Fibroblast of lung (primary cell): ENCODE measurements at regions not wholly inside any gene's neighbourhood (a gene's known extent, or its start where the extent isn't known, plus 50 kb on each side); places are given as distances from the start of the nearest gene placed in this dataset.

ENCODE experiments used
- DNase-seq, 2 donors: peaks; one replicate each; pipeline versions ENCODE4 v3.0.0 to v3.0.0-alpha.2; 2010; ENCODE audit warnings: low read depth in 2 of 2
- H2AFZ ChIP-seq: 2 replicates; pipeline ENCODE4 v1.5.1; 2012; ENCODE audit warnings: low read length, control low read depth, inconsistent platforms
- H3K27ac ChIP-seq: 2 replicates; pipeline ENCODE4 v1.5.1; 2011; ENCODE audit warnings: low read length, control low read depth; ENCODE audit not compliant: insufficient read depth
- H3K27me3 ChIP-seq: 2 replicates; pipeline ENCODE4 v1.5.1; 2011; ENCODE audit warnings: mild to moderate bottlenecking, low read length; ENCODE audit not compliant: control insufficient read depth, insufficient read depth
- H3K36me3 ChIP-seq: 2 replicates; pipeline ENCODE4 v1.5.1; 2011; ENCODE audit warnings: low read length; ENCODE audit not compliant: control insufficient read depth, insufficient read depth
- H3K4me1 ChIP-seq: 2 replicates; pipeline ENCODE4 v1.5.1; 2011; ENCODE audit warnings: low read length; ENCODE audit not compliant: control insufficient read depth, insufficient read depth; ENCODE audit errors: extremely low read depth
- H3K4me2 ChIP-seq: 2 replicates; pipeline ENCODE4 v1.5.1; 2011; ENCODE audit warnings: low read length, control low read depth; ENCODE audit not compliant: insufficient read depth; ENCODE audit errors: extremely low read depth
- H3K4me3 ChIP-seq, 4 experiments: fragments of 200-600 bp in 1 of 4; sonication (generic) in 1 of 4; replicated peaks in 1 of 4; 2 replicates each; pipeline ENCODE4 v1.5.1; 2011 to 2016; ENCODE audit warnings: low read length in 4 of 4, low read depth in 3 of 4, mild to moderate bottlenecking in 3 of 4, control low read depth in 2 of 4, inconsistent platforms in 1 of 4, mixed read lengths in 1 of 4; ENCODE audit not compliant: insufficient read depth in 1 of 4; ENCODE audit errors: control extremely low read depth in 1 of 4
- H3K79me2 ChIP-seq: 2 replicates; pipeline ENCODE4 v1.5.1; 2012; ENCODE audit warnings: mild to moderate bottlenecking, low read length, inconsistent platforms; ENCODE audit not compliant: control insufficient read depth, insufficient read depth
- H3K9ac ChIP-seq: 2 replicates; pipeline ENCODE4 v1.5.1; 2011; ENCODE audit warnings: mild to moderate bottlenecking, low read length, control low read depth; ENCODE audit not compliant: insufficient read depth
- H3K9me3 ChIP-seq: 2 replicates; pipeline ENCODE4 v1.5.1; 2012; ENCODE audit warnings: low read depth, low read length; ENCODE audit not compliant: control insufficient read depth, insufficient read depth
- H4K20me1 ChIP-seq: 2 replicates; pipeline ENCODE4 v1.5.1; 2011; ENCODE audit warnings: low read length; ENCODE audit not compliant: control insufficient read depth, insufficient read depth; ENCODE audit errors: extremely low read depth
- CTCF ChIP-seq, 2 donors: IDR thresholded peaks in 1 of 2; conservative IDR thresholded peaks in 1 of 2; 1 replicate in 1 of 2; 2 replicates in 1 of 2; pipeline ENCODE4 v1.5.1; 2011 to 2012; ENCODE audit warnings: low read length in 2 of 2, control low read depth in 1 of 2, inconsistent platforms in 1 of 2, low read depth in 1 of 2, mild to moderate bottlenecking in 1 of 2
- EZH2 ChIP-seq: IDR thresholded peaks from 2 replicates; pipeline ENCODE4 v1.5.1; 2012; ENCODE audit warnings: low read length, control low read depth, mild to moderate bottlenecking; ENCODE audit errors: missing control alignments

GRCh38 chr6:164721460-164721859, 587.9 kb downstream of the C6orf118 start:
- no peak for TF ChIP-seq CTCF (conservative IDR thresholded peaks at IDR 0.05 in 1 of 2, IDR thresholded peaks at IDR 0.05 in 1 of 2; ENCODE audit: low read depth in 1 of 2, low read length in 2 of 2)
- no peak for TF ChIP-seq EZH2
- Histone ChIP-seq H3K36me3 (no peaks in the 10 kb centered on the region), H3K9me3 (no peaks in the 10 kb centered on the region), H3K4me2 (no peak overlapping the region), H4K20me1 (no peaks in the 10 kb centered on the region), H3K27ac (no peak overlapping the region), H3K27me3 (no peaks in the 10 kb centered on the region), H3K79me2 (no peaks in the 10 kb centered on the region), H3K4me3 (no peak overlapping the region), H3K9ac (no peak overlapping the region), H3K4me1 (no peaks in the 10 kb centered on the region), H2AFZ (no peak overlapping the region)
- no peak for DNase-seq

GRCh38 chr6:164700497-164700896, 608.9 kb downstream of the C6orf118 start:
- Histone ChIP-seq H3K36me3 (no peaks in the 10 kb centered on the region), H3K9ac (no peak overlapping the region), H3K4me3 (no peak overlapping the region), H2AFZ (no peak overlapping the region), H3K27me3 (no peaks in the 10 kb centered on the region), H3K4me1 (no peaks in the 10 kb centered on the region), H3K27ac (no peak overlapping the region), H3K9me3 (no peaks in the 10 kb centered on the region), H4K20me1 (no peaks in the 10 kb centered on the region), H3K4me2 (no peak overlapping the region), H3K79me2 (no peaks in the 10 kb centered on the region)
- no peak for DNase-seq
- TF ChIP-seq CTCF (conservative IDR thresholded peaks at IDR 0.05 in 1 of 2, IDR thresholded peaks at IDR 0.05 in 1 of 2; ENCODE audit: low read depth in 1 of 2, low read length in 2 of 2) (no peak), EZH2 (no peak)

GRCh38 chr6:164695896-164696295, 613.5 kb downstream of the C6orf118 start:
- Histone ChIP-seq H3K9me3 (no peaks in the 10 kb centered on the region), H3K36me3 (no peaks in the 10 kb centered on the region), H4K20me1 (no peaks in the 10 kb centered on the region), H3K4me1 (no peaks in the 10 kb centered on the region), H3K79me2 (no peaks in the 10 kb centered on the region), H3K4me2 (no peak overlapping the region), H3K27ac (no peak overlapping the region), H3K4me3 (no peak overlapping the region), H3K27me3 (no peaks in the 10 kb centered on the region), H2AFZ (no peak overlapping the region), H3K9ac (no peak overlapping the region)
- TF ChIP-seq EZH2 = no peak
- TF ChIP-seq CTCF (conservative IDR thresholded peaks at IDR 0.05 in 1 of 2, IDR thresholded peaks at IDR 0.05 in 1 of 2; ENCODE audit: low read depth in 1 of 2, low read length in 2 of 2) = no peak
- no peak for DNase-seq
